ENCODE measurements at regions not wholly inside any gene's neighbourhood (a gene's known extent, or its start where the extent isn't known, plus 50 kb on each side); places are given as distances from the start of the nearest gene placed in this dataset.

- no peak overlapping the region for H3K4me3 ChIP-seq (ENCODE audit: insufficient read depth, low read length, poor library complexity, severe bottlenecking)
- no peaks in the 10 kb centered on the region for H4K20me1 ChIP-seq (ENCODE audit: low read depth, low read length)
- H3K27ac ChIP-seq (ENCODE audit: low read depth, low read length), result no peak overlapping the region
- no peaks in the 10 kb centered on the region for H3K9me3 ChIP-seq (ENCODE audit: insufficient read depth, low read length)
- H3K27me3 ChIP-seq (ENCODE audit: low read length), result no peaks in the 10 kb centered on the region
- H3K79me2 ChIP-seq (ENCODE audit: insufficient read depth, low read length), result no peaks in the 10 kb centered on the region
- TF ChIP-seq EZH2phosphoT487 (conservative IDR thresholded peaks at IDR 0.05; ENCODE audit: low read length), result no peak
- TF ChIP-seq, protein P1, sequence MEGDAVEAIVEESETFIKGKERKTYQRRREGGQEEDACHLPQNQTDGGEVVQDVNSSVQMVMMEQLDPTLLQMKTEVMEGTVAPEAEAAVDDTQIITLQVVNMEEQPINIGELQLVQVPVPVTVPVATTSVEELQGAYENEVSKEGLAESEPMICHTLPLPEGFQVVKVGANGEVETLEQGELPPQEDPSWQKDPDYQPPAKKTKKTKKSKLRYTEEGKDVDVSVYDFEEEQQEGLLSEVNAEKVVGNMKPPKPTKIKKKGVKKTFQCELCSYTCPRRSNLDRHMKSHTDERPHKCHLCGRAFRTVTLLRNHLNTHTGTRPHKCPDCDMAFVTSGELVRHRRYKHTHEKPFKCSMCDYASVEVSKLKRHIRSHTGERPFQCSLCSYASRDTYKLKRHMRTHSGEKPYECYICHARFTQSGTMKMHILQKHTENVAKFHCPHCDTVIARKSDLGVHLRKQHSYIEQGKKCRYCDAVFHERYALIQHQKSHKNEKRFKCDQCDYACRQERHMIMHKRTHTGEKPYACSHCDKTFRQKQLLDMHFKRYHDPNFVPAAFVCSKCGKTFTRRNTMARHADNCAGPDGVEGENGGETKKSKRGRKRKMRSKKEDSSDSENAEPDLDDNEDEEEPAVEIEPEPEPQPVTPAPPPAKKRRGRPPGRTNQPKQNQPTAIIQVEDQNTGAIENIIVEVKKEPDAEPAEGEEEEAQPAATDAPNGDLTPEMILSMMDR (IDR thresholded peaks at IDR 0.05; ENCODE audit: insufficient read depth, low read length, poor library complexity, severe bottlenecking), result no peak
- H3F3A ChIP-seq (ENCODE audit: insufficient read depth), result no peaks in the 10 kb centered on the region
- no peak overlapping the region for H3K9ac ChIP-seq (ENCODE audit: low read length)
- no peak overlapping the region for H3K4me2 ChIP-seq (ENCODE audit: low read depth, low read length, poor library complexity, severe bottlenecking)
- no peaks in the 10 kb centered on the region for H3K9me2 ChIP-seq (replicated peaks; ENCODE audit: insufficient read depth, low read length)
- H2AFZ ChIP-seq (ENCODE audit: low read depth, low read length, severe bottlenecking), result no peak overlapping the region
- H3K36me3 ChIP-seq (ENCODE audit: low read length), result no peaks in the 10 kb centered on the region
Measured at GRCh38 chr3:152540120-152540519, 271.4 kb downstream of the MBNL1 start.

DNA sequence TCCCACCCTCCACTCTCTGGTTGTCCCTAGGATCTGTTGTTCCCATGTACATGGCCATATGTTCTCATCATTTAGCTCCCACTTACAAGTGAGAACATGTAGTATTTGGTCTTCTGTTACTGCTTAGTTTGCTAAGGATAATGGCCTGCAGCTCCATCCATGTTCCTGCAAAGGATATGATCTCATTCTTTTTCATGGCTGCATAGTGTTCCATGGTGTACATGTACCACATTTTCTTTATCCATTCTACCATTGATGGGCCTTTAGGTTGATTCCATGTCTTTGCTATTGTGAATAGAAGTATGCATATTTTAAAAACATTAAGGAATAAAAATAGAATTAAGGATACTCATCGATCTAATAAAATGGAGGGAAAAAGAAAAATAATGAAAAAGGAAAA, 278.4 kb downstream of the MBNL1 start:
- Histone ChIP-seq H3K36me3 (ENCODE audit: low read length) (no peaks in the 10 kb centered on the region), H4K20me1 (ENCODE audit: low read depth, low read length) (no peaks in the 10 kb centered on the region), H3K9me2 (replicated peaks; ENCODE audit: insufficient read depth, low read length) (no peaks in the 10 kb centered on the region), H3K27ac (ENCODE audit: low read depth, low read length) (no peak overlapping the region), H3K79me2 (ENCODE audit: insufficient read depth, low read length) (no peaks in the 10 kb centered on the region), H3F3A (ENCODE audit: insufficient read depth) (no peaks in the 10 kb centered on the region), H2AFZ (ENCODE audit: low read depth, low read length, severe bottlenecking) (no peak overlapping the region), H3K4me2 (ENCODE audit: low read depth, low read length, poor library complexity, severe bottlenecking) (no peak overlapping the region), H3K4me3 (ENCODE audit: insufficient read depth, low read length, poor library complexity, severe bottlenecking) (no peak overlapping the region), H3K27me3 (ENCODE audit: low read length) (no peaks in the 10 kb centered on the region), H3K9me3 (ENCODE audit: insufficient read depth, low read length) (no peaks in the 10 kb centered on the region), H3K9ac (ENCODE audit: low read length) (no peak overlapping the region)
- TF ChIP-seq, protein P1 (IDR thresholded peaks at IDR 0.05; ENCODE audit: insufficient read depth, low read length, poor library complexity, severe bottlenecking), result no peak
- no peak for TF ChIP-seq EZH2phosphoT487 (conservative IDR thresholded peaks at IDR 0.05; ENCODE audit: low read length)

DNA sequence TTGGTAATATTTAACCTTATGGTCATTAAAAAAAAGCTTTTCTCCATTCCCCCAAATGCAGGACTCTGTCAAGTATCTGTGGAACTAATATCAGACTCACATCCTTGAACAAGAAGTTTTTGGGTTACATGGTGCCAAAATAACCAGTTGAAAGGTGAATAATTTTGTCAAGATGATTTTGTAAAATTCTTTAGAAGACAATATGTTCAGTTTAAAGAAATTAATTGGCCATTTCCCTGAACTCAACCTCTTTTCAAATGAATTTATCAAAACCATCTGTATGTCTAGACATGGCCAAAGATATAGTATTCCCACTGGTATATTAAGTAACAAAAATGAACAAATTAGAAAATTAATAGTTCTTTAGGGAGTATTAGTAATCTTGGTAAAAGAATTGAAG, 280.5 kb downstream of the MBNL1 start:
- Histone ChIP-seq H3K4me3 (ENCODE audit: insufficient read depth, low read length, poor library complexity, severe bottlenecking) (no peak overlapping the region), H3K79me2 (ENCODE audit: insufficient read depth, low read length) (no peaks in the 10 kb centered on the region), H3K27ac (ENCODE audit: low read depth, low read length) (no peak overlapping the region), H3F3A (ENCODE audit: insufficient read depth) (no peaks in the 10 kb centered on the region), H3K9me2 (replicated peaks; ENCODE audit: insufficient read depth, low read length) (no peaks in the 10 kb centered on the region), H4K20me1 (ENCODE audit: low read depth, low read length) (no peaks in the 10 kb centered on the region), H3K4me2 (ENCODE audit: low read depth, low read length, poor library complexity, severe bottlenecking) (no peak overlapping the region), H3K9ac (ENCODE audit: low read length) (no peak overlapping the region), H2AFZ (ENCODE audit: low read depth, low read length, severe bottlenecking) (no peak overlapping the region), H3K27me3 (ENCODE audit: low read length) (no peaks in the 10 kb centered on the region), H3K36me3 (ENCODE audit: low read length) (no peaks in the 10 kb centered on the region), H3K9me3 (ENCODE audit: insufficient read depth, low read length) (no peaks in the 10 kb centered on the region)
- no peak for TF ChIP-seq EZH2phosphoT487 (conservative IDR thresholded peaks at IDR 0.05; ENCODE audit: low read length)
- TF ChIP-seq, protein P1 (IDR thresholded peaks at IDR 0.05; ENCODE audit: insufficient read depth, low read length, poor library complexity, severe bottlenecking), result no peak

Data from SU-DHL-6 (cell line).